ENCODE measurements at regions not wholly inside any gene's neighbourhood (a gene's known extent, or its start where the extent isn't known, plus 50 kb on each side); places are given as distances from the start of the nearest gene placed in this dataset.

DNA sequence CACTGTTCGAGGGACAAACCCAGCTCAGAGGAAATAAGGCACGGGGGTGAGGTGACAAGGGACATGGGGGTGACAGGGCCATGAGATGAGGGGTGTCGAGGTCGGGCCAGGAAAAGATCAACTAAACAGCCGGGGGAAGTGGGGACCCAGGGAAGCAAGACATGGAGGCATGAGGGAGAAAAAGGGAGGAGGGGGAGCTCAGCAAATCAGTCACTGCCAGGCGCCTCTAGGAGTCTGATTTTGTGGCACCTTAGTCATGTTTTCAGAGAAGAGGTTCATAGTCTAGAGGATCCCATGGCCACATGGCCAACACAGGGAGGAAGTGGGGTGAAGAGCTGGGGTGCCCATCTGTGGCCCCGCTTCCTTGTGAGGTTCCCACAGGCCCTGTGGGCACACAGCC, 814.5 kb downstream of the KCNJ18 start:
- no peak for DNase-seq (ENCODE audit: low read depth)
- no peak for TF ChIP-seq CTCF (IDR thresholded peaks at IDR 0.05; ENCODE audit: control insufficient read depth, extremely low read depth, insufficient read depth)
- H3K4me3 ChIP-seq (ENCODE audit: low read depth, low read length), result no peak overlapping the region

- H3K4me3 ChIP-seq (ENCODE audit: low read depth, low read length), result no peak overlapping the region
- DNase-seq (ENCODE audit: low read depth), result peak; percentile 7
- peak; percentile 63 for TF ChIP-seq CTCF (IDR thresholded peaks at IDR 0.05; ENCODE audit: control insufficient read depth, extremely low read depth, insufficient read depth)
Observed at GRCh38 chr17:22507823-22508222, 815.5 kb downstream of the KCNJ18 start.

DNA sequence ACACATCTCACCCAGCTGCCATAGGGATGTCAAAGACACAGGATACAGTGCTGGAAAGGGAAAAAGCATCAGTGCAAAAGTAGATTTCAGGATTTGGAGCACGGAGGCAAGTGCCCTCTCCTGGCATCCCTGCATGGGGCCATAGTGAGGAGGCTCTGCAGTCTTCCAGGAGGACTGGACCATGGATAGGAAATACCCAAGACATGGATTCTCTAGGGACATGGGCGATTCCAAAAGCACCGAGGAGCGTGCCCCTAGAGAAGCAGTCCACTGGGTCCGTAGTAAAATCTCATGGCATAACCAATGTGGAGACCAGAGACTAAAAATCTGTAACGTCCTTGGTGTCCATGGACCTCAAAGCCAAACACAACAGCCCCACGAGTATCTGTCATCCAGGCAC, 818.2 kb downstream of the KCNJ18 start:
- TF ChIP-seq CTCF (IDR thresholded peaks at IDR 0.05; ENCODE audit: control insufficient read depth, extremely low read depth, insufficient read depth), result no peak
- no peak for DNase-seq (ENCODE audit: low read depth)
- no peak overlapping the region for H3K4me3 ChIP-seq (ENCODE audit: low read depth, low read length)

- no peak for DNase-seq (ENCODE audit: low read depth)
- no peak for TF ChIP-seq CTCF (IDR thresholded peaks at IDR 0.05; ENCODE audit: control insufficient read depth, extremely low read depth, insufficient read depth)
- no peak overlapping the region for H3K4me3 ChIP-seq (ENCODE audit: low read depth, low read length)
Observed at GRCh38 chr17:22511431-22511830, 819.1 kb downstream of the KCNJ18 start.

DNA sequence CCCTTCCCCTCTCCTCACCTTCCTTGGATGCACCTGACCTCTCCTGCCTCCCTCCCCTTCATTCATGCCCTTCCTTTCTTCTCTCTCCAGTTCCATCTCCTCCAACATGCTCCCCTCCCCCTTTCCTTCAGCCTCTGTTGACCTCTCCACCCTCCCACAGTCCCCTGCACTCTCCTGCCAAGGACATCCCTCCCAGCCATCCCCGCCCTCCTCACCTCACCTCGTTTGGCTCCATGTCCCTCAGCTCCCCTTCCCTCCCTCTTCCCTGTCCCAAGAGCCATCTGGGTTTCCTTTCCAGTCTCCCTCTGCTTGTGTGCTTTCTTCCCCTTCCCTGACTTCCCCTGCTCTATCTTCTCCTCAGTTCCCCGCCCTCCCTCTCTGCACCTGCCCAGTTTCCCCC, 819.7 kb downstream of the KCNJ18 start:
- DNase-seq (ENCODE audit: low read depth), result no peak
- no peak for TF ChIP-seq CTCF (IDR thresholded peaks at IDR 0.05; ENCODE audit: control insufficient read depth, extremely low read depth, insufficient read depth)
- no peak overlapping the region for H3K4me3 ChIP-seq (ENCODE audit: low read depth, low read length)

GRCh38 chr17:22512506-22512905, 820.2 kb downstream of the KCNJ18 start:
- DNase-seq (ENCODE audit: low read depth), result no peak
- no peak overlapping the region for H3K4me3 ChIP-seq (ENCODE audit: low read depth, low read length)
- TF ChIP-seq CTCF (IDR thresholded peaks at IDR 0.05; ENCODE audit: control insufficient read depth, extremely low read depth, insufficient read depth), result no peak

DNA sequence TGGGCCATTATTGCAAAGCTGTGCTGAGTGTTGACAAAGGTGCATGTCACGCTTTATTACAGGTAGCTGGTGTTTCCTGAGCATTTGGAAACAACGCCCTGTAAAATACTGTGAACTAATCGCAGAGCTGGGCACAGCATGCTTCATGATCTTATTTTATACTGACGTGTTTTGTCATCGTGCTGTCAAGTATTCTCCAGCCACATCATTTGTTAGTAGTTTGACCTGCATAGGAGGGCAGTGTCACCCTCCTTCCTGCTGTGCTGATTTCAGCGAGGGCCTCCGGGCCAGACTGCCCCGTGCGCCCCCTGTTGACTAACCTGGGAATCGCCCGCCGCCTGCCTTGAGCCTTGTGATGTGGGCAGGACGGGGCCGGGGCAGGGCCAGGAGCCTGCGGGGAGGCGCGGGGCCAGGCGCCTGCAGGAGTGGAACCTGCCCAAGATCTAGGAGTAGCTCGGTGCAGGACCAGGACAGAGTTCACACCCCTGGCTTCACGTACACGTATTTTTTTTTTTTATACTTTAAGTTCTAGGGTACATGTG, 820.7 kb downstream of the KCNJ18 start:
- TF ChIP-seq CTCF (IDR thresholded peaks at IDR 0.05; ENCODE audit: control insufficient read depth, extremely low read depth, insufficient read depth), result peak; percentile 52
- H3K4me3 ChIP-seq (ENCODE audit: low read depth, low read length), result no peak overlapping the region
- DNase-seq (ENCODE audit: low read depth), result no peak
